ENCODE measurements at regions not wholly inside any gene's neighbourhood (a gene's known extent, or its start where the extent isn't known, plus 50 kb on each side); places are given as distances from the start of the nearest gene placed in this dataset.

GRCh38 chr13:74528734-74529513 lies 394.7 kb upstream of the KLF12 start (continued):
- TF ChIP-seq ATF6 (CRISPR knock-in tag; IDR thresholded peaks at IDR 0.05): no peak
- no peak for TF ChIP-seq ZNF121 (CRISPR knock-in tag; IDR thresholded peaks at IDR 0.05)
- TF ChIP-seq ZNF232 (CRISPR knock-in tag; IDR thresholded peaks at IDR 0.05): no peak

DNA sequence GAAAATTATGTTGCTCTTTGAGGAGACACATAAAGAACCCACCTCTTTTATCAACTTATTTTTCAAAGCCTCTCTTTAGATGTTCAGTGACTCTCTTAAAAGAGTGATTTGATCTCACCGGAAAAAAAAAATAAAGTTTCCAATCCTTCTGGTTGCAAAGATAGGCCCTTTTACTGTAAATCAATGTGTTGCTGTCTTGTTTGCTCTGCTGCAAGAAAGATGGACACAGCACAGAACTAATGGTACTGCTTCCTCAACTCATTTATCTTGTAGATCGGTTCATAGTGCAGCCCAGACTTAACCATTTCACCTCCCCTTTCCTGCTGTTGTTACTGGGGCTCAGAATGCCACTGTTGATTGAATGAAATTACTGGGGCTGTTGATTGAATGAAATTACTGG lies 388.9 kb upstream of the KLF12 start:
- Mint-ChIP-seq H3K4me3 (no peak overlapping the region), H3K4me1 (no peaks in the 10 kb centered on the region), H3K9me3 (no peaks in the 10 kb centered on the region), H3K36me3 (no peaks in the 10 kb centered on the region), H3K27me3 (ENCODE audit: low read depth) (no peaks in the 10 kb centered on the region), H3K27ac (no peak overlapping the region)
- no peak for DNase-seq (ENCODE audit: low spot score)
- CTCF ChIA-PET: no interaction called here
- ATAC-seq: no peak
- TF ChIP-seq ZNF423 (CRISPR knock-in tag; IDR thresholded peaks at IDR 0.05) (no peak), ZNF317 (CRISPR knock-in tag; IDR thresholded peaks at IDR 0.05; ENCODE audit: borderline replicate concordance, low read depth) (no peak), ZNF121 (CRISPR knock-in tag; IDR thresholded peaks at IDR 0.05) (no peak), SMAD3 (CRISPR knock-in tag; IDR thresholded peaks at IDR 0.05; ENCODE audit: borderline replicate concordance) (no peak), NR3C1 (CRISPR knock-in tag; conservative IDR thresholded peaks at IDR 0.05; ENCODE audit: low read depth) (no peak), ZNF396 (CRISPR knock-in tag; IDR thresholded peaks at IDR 0.05; ENCODE audit: borderline replicate concordance) (no peak), TEAD4 (CRISPR knock-in tag; IDR thresholded peaks at IDR 0.05) (no peak), NR1H2 (CRISPR knock-in tag; IDR thresholded peaks at IDR 0.05) (no peak), IRF2 (CRISPR knock-in tag; IDR thresholded peaks at IDR 0.05; ENCODE audit: borderline replicate concordance, low read depth) (no peak), PRRX2 (CRISPR knock-in tag; IDR thresholded peaks at IDR 0.05) (no peak), CREB1 (CRISPR knock-in tag; IDR thresholded peaks at IDR 0.05) (no peak), TCF7 (CRISPR knock-in tag; IDR thresholded peaks at IDR 0.05; ENCODE audit: low read depth) (no peak), KAT7 (CRISPR knock-in tag; IDR thresholded peaks at IDR 0.05; ENCODE audit: borderline replicate concordance) (no peak)
- TF ChIP-seq, protein P1, sequence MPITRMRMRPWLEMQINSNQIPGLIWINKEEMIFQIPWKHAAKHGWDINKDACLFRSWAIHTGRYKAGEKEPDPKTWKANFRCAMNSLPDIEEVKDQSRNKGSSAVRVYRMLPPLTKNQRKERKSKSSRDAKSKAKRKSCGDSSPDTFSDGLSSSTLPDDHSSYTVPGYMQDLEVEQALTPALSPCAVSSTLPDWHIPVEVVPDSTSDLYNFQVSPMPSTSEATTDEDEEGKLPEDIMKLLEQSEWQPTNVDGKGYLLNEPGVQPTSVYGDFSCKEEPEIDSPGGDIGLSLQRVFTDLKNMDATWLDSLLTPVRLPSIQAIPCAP (CRISPR knock-in tag; IDR thresholded peaks at IDR 0.05): no peak
- TF ChIP-seq, protein P2, sequence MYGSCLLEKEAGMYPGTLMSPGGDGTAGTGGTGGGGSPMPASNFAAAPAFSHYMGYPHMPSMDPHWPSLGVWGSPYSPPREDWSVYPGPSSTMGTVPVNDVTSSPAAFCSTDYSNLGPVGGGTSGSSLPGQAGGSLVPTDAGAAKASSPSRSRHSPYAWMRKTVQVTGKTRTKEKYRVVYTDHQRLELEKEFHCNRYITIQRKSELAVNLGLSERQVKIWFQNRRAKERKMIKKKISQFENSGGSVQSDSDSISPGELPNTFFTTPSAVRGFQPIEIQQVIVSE (CRISPR knock-in tag; IDR thresholded peaks at IDR 0.05; ENCODE audit: borderline replicate concordance): no peak
- TF ChIP-seq, protein P3, sequence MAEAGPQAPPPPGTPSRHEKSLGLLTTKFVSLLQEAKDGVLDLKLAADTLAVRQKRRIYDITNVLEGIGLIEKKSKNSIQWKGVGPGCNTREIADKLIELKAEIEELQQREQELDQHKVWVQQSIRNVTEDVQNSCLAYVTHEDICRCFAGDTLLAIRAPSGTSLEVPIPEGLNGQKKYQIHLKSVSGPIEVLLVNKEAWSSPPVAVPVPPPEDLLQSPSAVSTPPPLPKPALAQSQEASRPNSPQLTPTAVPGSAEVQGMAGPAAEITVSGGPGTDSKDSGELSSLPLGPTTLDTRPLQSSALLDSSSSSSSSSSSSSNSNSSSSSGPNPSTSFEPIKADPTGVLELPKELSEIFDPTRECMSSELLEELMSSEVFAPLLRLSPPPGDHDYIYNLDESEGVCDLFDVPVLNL (CRISPR knock-in tag; IDR thresholded peaks at IDR 0.05; ENCODE audit: borderline replicate concordance, low read depth): no peak
- POLR2A ChIA-PET: interaction anchor here (0.6 kb wide), 1 partner anchor 889 kb away, joined by 5 read pairs; no protein-coding TSS in a partner anchor

DNA sequence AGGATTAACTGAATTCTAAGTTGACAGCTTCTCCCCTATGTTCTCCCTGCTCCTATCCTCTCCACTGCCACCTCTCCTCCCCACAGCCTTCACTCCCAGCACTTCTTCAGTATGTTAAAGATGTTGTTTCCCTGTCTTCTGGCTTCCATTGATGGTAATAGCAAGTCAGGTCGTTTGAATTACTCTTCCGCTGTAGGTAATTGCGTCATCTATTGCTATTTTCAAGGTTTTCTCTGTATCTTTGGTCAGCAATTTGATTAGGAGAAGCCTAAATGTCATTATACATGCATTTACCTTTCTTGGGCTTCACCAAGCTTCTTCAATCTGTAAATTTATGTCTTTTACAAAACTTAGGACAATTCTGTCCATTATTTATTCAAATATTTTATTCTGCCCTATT lies 377.3 kb upstream of the KLF12 start:
- Mint-ChIP-seq H3K9me3 (peaks cover 3% of the 10 kb centered on the region; the same call in 1 of the 2 replicates), H3K4me3 (no peak overlapping the region), H3K4me1 (no peaks in the 10 kb centered on the region), H3K27ac (no peak overlapping the region), H3K36me3 (no peaks in the 10 kb centered on the region), H3K27me3 (ENCODE audit: low read depth) (no peaks in the 10 kb centered on the region)
- ChIA-PET CTCF (no interaction called here), POLR2A (no interaction called here)
- TF ChIP-seq CBFB (CRISPR knock-in tag; IDR thresholded peaks at IDR 0.05; ENCODE audit: low read depth) (no peak), SOX15 (CRISPR knock-in tag; IDR thresholded peaks at IDR 0.05) (no peak)
- no peak for ATAC-seq
- DNase-seq (ENCODE audit: low spot score): no peak

Measured in WTC11 (cell line).